Karpas-422 (cell line): ENCODE measurements at regions not wholly inside any gene's neighbourhood (a gene's known extent, or its start where the extent isn't known, plus 50 kb on each side); places are given as distances from the start of the nearest gene placed in this dataset.

Experiments
- DNase-seq: peaks from one replicate; pipeline ENCODE4 v3.0.0-alpha.2; 2015
- H2AFZ ChIP-seq: fragments of 200-600 bp; sonication (generic); 2 replicates; pipeline ENCODE4 v1.6.1; 2014; ENCODE audit warnings: antibody characterized with exemption, low read length, mixed read lengths
- H3K27ac ChIP-seq: fragments of 200-600 bp; sonication (generic); 2 replicates; pipeline ENCODE4 v1.5.1; 2014; ENCODE audit warnings: mild to moderate bottlenecking, low read length, moderate library complexity
- H3K27me3 ChIP-seq: fragments of 200-600 bp; sonication (generic); 2 replicates; pipeline ENCODE4 v1.6.1; 2014; ENCODE audit warnings: low read length, mixed read lengths
- H3K36me3 ChIP-seq: fragments of 200-600 bp; sonication (generic); 2 replicates; pipeline ENCODE4 v1.6.1; 2014; ENCODE audit warnings: low read length, mixed read lengths; ENCODE audit not compliant: insufficient read depth
- H3K4me1 ChIP-seq: fragments of 200-600 bp; sonication (generic); 2 replicates; pipeline ENCODE4 v1.6.1; 2014; ENCODE audit warnings: mild to moderate bottlenecking, low read length, mixed read lengths
- H3K4me2 ChIP-seq: fragments of 200-600 bp; sonication (generic); 2 replicates; pipeline ENCODE4 v1.6.1; 2014; ENCODE audit warnings: low read length, low read depth, mild to moderate bottlenecking; ENCODE audit not compliant: poor library complexity, severe bottlenecking
- H3K4me3 ChIP-seq: fragments of 200-600 bp; sonication (generic); 2 replicates; pipeline ENCODE4 v1.5.1; 2014; ENCODE audit warnings: mild to moderate bottlenecking, antibody characterized with exemption, low read length, mixed read lengths
- H3K79me2 ChIP-seq: fragments of 200-600 bp; sonication (generic); 2 replicates; pipeline ENCODE4 v1.6.1; 2014; ENCODE audit warnings: mild to moderate bottlenecking, low read length, mixed read lengths
- H3K9ac ChIP-seq: fragments of 200-600 bp; sonication (generic); 2 replicates; pipeline ENCODE4 v1.6.0; 2014; ENCODE audit warnings: low read length
- H3K9me2 ChIP-seq: fragments of 200-600 bp; sonication (generic), shearing (Covaris generic); replicated peaks from 2 replicates; pipeline ENCODE4 v1.6.0; 2014; ENCODE audit warnings: mild to moderate bottlenecking, low read length, moderate library complexity; ENCODE audit not compliant: insufficient read depth
- H3K9me3 ChIP-seq: fragments of 300-700, 200-600 bp; sonication (generic); 2 replicates; pipeline ENCODE4 v1.6.1; 2014; ENCODE audit warnings: low read length, mixed read lengths
- H4K20me1 ChIP-seq: fragments of 200-600 bp; sonication (generic); 2 replicates; pipeline ENCODE4 v1.6.1; 2014; ENCODE audit warnings: mild to moderate bottlenecking, antibody characterized with exemption, low read length, low read depth; ENCODE audit not compliant: insufficient read depth

DNA sequence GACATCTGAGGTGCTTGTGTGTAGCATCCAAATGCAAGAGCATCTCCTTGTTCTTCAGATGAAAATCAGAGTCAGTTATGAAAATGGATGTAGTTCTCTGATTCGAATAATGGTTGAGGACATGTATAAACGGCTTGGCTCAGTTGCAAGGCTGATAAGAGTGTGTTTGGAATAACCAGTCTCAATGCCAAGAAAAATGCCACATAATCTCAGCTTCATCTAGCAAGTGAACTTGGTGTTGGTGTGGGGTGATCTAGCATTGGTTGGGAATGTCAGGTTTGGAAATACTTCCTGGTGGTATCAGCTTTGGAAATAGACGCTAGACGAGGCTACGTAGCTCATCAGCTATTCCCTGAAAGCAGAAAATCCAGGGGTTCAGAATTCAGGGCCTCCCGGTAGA is 362.0 kb downstream of the FGF9 start:
- H3K9me2 ChIP-seq: no peaks in the 10 kb centered on the region
- H3K4me1 ChIP-seq: no peaks in the 10 kb centered on the region
- H3K4me3 ChIP-seq: no peak overlapping the region
- no peak overlapping the region for H3K27ac ChIP-seq
- no peak overlapping the region for H3K4me2 ChIP-seq
- no peaks in the 10 kb centered on the region for H3K36me3 ChIP-seq
- H2AFZ ChIP-seq: no peak overlapping the region
- H4K20me1 ChIP-seq: no peaks in the 10 kb centered on the region
- no peaks in the 10 kb centered on the region for H3K79me2 ChIP-seq
- H3K9me3 ChIP-seq: no peaks in the 10 kb centered on the region
- H3K9ac ChIP-seq: no peak overlapping the region
- H3K27me3 ChIP-seq: no peaks in the 10 kb centered on the region
- DNase-seq: no peak

GRCh38 chr13:22039961-22040360 is 369.1 kb downstream of the FGF9 start:
- no peak overlapping the region for H3K4me3 ChIP-seq
- no peaks in the 10 kb centered on the region for H3K9me2 ChIP-seq
- no peaks in the 10 kb centered on the region for H3K27me3 ChIP-seq
- H3K36me3 ChIP-seq: no peaks in the 10 kb centered on the region
- no peaks in the 10 kb centered on the region for H3K9me3 ChIP-seq
- no peaks in the 10 kb centered on the region for H4K20me1 ChIP-seq
- H2AFZ ChIP-seq: no peak overlapping the region
- no peaks in the 10 kb centered on the region for H3K79me2 ChIP-seq
- H3K4me1 ChIP-seq: no peaks in the 10 kb centered on the region
- DNase-seq: no peak
- H3K4me2 ChIP-seq: no peak overlapping the region
- no peak overlapping the region for H3K9ac ChIP-seq
- H3K27ac ChIP-seq: no peak overlapping the region

- Histone ChIP-seq H3K9ac (no peak overlapping the region), H3K4me2 (no peak overlapping the region), H3K79me2 (no peaks in the 10 kb centered on the region), H3K9me3 (no peaks in the 10 kb centered on the region), H3K36me3 (no peaks in the 10 kb centered on the region), H2AFZ (no peak overlapping the region), H4K20me1 (no peaks in the 10 kb centered on the region), H3K9me2 (no peaks in the 10 kb centered on the region), H3K27me3 (no peaks in the 10 kb centered on the region), H3K4me1 (no peaks in the 10 kb centered on the region), H3K27ac (no peak overlapping the region), H3K4me3 (no peak overlapping the region)
- no peak for DNase-seq
Measured at GRCh38 chr13:22040810-22041364, 370.0 kb downstream of the FGF9 start.

DNA sequence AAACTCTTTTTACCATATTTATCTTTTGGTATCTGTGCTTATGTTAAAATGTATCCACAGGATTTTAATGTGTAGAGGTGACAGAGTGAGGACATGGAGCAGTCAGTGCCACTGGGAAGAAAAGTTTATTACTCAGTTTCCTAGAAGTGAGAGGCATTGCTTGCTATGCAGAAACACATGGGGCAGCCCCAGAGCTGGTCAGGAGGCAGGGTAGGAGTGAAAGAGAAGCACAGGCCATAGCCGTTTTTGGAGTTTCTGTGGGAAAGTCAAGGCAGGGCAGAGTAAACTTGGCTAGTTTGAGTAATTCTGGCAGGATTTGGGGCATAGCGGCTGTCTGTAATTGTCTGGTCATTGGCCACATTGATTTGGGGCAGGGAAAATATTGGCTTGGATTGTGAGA is 370.9 kb downstream of the FGF9 start:
- no peak for DNase-seq
- H3K27ac ChIP-seq: no peak overlapping the region
- no peaks in the 10 kb centered on the region for H3K36me3 ChIP-seq
- H3K9ac ChIP-seq: no peak overlapping the region
- no peak overlapping the region for H3K4me2 ChIP-seq
- no peaks in the 10 kb centered on the region for H3K27me3 ChIP-seq
- H3K4me3 ChIP-seq: no peak overlapping the region
- no peaks in the 10 kb centered on the region for H3K9me2 ChIP-seq
- no peak overlapping the region for H2AFZ ChIP-seq
- H3K79me2 ChIP-seq: no peaks in the 10 kb centered on the region
- H3K4me1 ChIP-seq: no peaks in the 10 kb centered on the region
- H3K9me3 ChIP-seq: no peaks in the 10 kb centered on the region
- H4K20me1 ChIP-seq: no peaks in the 10 kb centered on the region

DNA sequence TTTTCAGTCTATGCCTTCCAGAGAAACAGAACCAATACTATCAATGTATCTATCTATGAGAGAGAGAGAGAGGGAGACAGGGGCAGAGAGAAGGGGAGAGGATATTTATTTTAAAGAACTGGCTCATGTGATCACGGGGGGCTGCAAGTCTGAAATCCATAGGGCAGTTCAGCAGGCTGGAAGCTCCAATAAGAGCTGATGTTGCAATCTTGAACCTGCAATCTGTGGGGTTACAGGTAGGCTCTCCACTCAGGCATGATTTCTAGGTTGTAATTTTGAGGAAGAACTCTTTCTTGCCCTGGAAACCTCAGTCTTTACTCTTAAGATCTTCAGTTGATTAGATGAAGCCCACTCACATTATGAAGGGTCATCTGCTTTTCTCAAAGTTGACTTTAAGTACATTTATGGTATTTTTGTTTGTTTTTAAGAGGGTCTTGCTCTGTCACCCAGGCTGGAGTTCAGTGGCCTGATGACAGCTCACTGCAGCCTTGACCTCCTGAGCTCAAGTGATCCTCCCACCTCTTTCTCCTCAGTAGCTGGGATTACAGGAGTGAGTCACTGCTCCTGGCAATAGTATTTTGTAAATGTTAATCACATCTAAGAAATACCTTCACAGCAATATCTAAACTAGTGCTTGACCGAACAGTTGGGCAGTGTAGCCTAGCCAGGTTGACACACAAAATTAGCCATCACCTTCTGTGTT is 376.4 kb downstream of the FGF9 start:
- Histone ChIP-seq H3K9me2 (no peaks in the 10 kb centered on the region), H3K4me3 (no peak overlapping the region), H3K9me3 (no peaks in the 10 kb centered on the region), H3K9ac (no peak overlapping the region), H3K4me2 (no peak overlapping the region), H3K36me3 (no peaks in the 10 kb centered on the region), H3K4me1 (no peaks in the 10 kb centered on the region), H2AFZ (no peak overlapping the region), H4K20me1 (no peaks in the 10 kb centered on the region), H3K27me3 (no peaks in the 10 kb centered on the region), H3K79me2 (no peaks in the 10 kb centered on the region), H3K27ac (no peak overlapping the region)
- DNase-seq: no peak

- Histone ChIP-seq H3K4me2 (no peak overlapping the region), H2AFZ (no peak overlapping the region), H3K36me3 (no peaks in the 10 kb centered on the region), H3K4me1 (no peaks in the 10 kb centered on the region), H3K9me2 (no peaks in the 10 kb centered on the region), H3K4me3 (no peak overlapping the region), H3K27me3 (no peaks in the 10 kb centered on the region), H3K9me3 (no peaks in the 10 kb centered on the region), H3K9ac (no peak overlapping the region), H3K27ac (no peak overlapping the region), H4K20me1 (no peaks in the 10 kb centered on the region), H3K79me2 (no peaks in the 10 kb centered on the region)
- DNase-seq: no peak
Measured at GRCh38 chr13:22047785-22048104, 376.9 kb downstream of the FGF9 start.

DNA sequence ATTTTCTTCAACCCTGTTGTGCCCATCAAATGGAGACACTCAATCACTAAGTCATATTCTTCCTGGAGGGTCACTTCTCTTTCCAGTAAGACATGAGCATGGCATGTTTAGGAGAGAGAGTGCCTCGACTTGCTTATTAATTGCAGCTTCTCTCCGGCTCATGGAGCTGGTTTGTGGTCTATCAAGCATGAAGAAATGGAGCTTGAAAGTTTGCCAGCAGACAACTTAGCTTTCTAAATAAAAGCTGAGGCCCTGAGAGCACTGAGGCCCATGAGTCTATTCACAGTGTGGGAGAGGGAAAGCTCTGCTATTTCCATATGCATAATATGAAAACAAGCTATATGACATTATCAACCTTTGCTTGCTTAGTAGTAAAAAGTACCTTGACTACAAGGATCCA is 378.5 kb downstream of the FGF9 start:
- Histone ChIP-seq H3K4me1 (no peaks in the 10 kb centered on the region), H3K79me2 (no peaks in the 10 kb centered on the region), H3K36me3 (no peaks in the 10 kb centered on the region), H3K4me3 (no peak overlapping the region), H3K4me2 (no peak overlapping the region), H3K27ac (no peak overlapping the region), H4K20me1 (no peaks in the 10 kb centered on the region), H3K9me2 (no peaks in the 10 kb centered on the region), H3K9me3 (no peaks in the 10 kb centered on the region), H3K9ac (no peak overlapping the region), H3K27me3 (no peaks in the 10 kb centered on the region), H2AFZ (no peak overlapping the region)
- no peak for DNase-seq

DNA sequence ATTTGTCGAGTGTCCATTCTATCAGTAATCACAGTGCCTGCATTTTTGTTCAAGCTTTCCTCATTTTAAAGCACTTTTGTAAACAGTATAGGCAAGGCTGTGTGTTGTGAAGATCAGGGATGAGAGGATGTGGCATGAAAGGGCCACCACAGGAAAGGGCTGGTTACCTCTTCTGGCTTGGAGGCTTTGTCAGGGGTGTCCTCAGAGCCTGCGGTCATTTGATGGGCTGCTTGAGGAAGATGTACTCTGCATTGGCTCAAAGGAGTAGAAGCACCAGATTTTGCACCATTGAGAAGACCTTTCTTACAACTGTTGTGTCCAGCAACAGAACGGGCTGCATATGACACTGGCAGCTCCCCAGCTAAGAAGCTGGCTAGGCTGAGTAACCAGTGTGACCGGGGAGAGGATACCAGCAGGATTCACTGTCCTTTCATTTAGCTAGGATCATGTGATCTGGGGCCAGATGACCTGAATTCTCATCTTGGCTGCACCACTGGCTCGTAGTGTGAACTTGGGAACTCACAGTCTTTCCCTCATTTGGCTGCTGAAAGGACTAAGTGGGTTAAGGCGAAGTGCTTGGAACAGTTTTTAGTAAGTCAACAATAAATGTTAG is 380.2 kb downstream of the FGF9 start:
- Histone ChIP-seq H3K27ac (no peak overlapping the region), H2AFZ (no peak overlapping the region), H3K79me2 (no peaks in the 10 kb centered on the region), H4K20me1 (no peaks in the 10 kb centered on the region), H3K4me1 (no peaks in the 10 kb centered on the region), H3K4me3 (no peak overlapping the region), H3K9me2 (no peaks in the 10 kb centered on the region), H3K9me3 (no peaks in the 10 kb centered on the region), H3K27me3 (no peaks in the 10 kb centered on the region), H3K4me2 (no peak overlapping the region), H3K9ac (no peak overlapping the region), H3K36me3 (no peaks in the 10 kb centered on the region)
- DNase-seq: no peak
